ENCODE measurements at regions not wholly inside any gene's neighbourhood (a gene's known extent, or its start where the extent isn't known, plus 50 kb on each side); places are given as distances from the start of the nearest gene placed in this dataset.
"Not testable (repeated sequence)": the region's sequence is repeated elsewhere in the genome, so short reads cannot be mapped to it uniquely, and the experiment has no call there.

GRCh38 chr7:91465595-91466061 is 201.4 kb downstream of the FZD1 start:
- FAIRE-seq = no peak

DNA sequence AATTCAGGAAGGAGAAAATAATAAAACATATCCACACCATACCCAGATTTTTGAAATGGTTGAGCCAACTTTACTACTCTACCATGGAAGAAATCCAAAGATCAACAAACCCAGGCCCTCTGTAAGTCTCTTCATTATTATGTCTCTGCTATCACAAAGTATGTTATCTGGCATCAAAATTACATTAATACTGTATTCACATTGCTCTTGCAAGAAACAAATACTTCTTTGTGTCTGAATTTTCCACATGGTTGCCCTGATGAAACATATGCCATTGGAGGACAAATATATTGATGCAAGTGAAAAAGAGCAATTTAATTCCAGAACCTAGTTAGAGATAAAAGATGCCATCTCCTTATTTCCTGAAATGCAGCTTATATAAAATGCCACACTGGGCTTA is 204.0 kb downstream of the FZD1 start:
- no peak for FAIRE-seq

DNA sequence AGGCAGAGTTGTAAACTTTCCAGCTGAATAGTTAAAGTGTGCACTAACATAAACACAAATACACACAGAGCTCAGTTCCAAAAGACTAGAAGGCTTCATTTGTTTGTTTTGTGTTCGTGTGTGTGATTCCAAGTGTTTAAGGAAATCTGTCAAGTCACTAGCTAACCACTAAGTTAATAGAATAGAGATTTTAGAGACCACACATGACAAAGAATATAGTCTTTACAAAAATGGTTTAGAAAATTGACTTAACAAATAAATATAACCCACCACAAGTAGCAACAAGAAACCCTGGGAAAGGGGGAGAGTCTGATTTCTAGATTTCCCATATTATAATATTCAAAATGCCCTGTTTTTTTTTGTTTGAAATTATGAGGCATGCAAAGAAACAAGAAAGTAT is 209.4 kb downstream of the FZD1 start:
- FAIRE-seq = no peak

DNA sequence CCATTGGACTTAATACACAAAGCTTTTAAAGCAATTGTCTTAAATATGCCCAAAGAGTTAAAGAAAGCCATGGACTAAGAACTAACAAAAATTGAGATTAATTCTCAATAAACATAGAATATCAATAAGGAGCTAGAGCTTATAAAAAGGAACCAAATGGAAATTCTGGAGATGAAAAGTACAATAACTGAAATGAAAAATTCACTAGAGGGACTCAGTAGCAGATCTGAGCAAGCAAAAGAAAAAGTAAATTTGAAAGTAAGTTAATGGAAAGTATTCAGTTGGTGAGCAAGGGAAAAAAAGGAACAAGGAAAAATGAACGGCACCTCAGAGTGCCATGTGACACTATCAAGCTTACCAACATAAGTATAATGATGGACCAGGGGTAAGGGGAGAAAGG is 209.8 kb downstream of the FZD1 start:
- no peak for FAIRE-seq

- not testable (repeated sequence) for FAIRE-seq
Measured at GRCh38 chr7:91480470-91480869, 216.2 kb downstream of the FZD1 start.

- FAIRE-seq = no peak
Measured at GRCh38 chr7:91491868-91492267, 227.6 kb downstream of the FZD1 start.

DNA sequence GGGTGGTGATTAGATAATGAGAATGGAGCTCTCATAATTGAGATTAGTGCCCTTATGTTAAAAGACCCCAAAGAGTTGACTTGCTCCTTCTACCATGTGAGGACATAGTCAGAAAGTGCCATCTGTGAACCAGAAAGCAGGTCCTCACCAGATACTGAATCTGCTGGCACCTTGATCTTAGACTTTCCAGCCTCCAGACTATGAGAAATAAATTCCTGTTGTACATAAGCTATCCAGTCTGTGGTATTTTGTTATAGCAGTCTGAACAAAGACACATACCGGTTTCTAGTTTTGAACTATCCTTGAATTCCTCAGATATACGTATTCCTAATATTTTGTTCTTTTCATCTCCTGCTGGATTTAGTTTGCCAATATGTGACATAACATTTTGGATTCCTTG is 228.1 kb downstream of the FZD1 start:
- FAIRE-seq = no peak

- no peak for FAIRE-seq
Measured at GRCh38 chr7:91492773-91493172, 228.5 kb downstream of the FZD1 start.

GRCh38 chr7:91494450-91494849 is 230.2 kb downstream of the FZD1 start:
- FAIRE-seq = no peak

DNA sequence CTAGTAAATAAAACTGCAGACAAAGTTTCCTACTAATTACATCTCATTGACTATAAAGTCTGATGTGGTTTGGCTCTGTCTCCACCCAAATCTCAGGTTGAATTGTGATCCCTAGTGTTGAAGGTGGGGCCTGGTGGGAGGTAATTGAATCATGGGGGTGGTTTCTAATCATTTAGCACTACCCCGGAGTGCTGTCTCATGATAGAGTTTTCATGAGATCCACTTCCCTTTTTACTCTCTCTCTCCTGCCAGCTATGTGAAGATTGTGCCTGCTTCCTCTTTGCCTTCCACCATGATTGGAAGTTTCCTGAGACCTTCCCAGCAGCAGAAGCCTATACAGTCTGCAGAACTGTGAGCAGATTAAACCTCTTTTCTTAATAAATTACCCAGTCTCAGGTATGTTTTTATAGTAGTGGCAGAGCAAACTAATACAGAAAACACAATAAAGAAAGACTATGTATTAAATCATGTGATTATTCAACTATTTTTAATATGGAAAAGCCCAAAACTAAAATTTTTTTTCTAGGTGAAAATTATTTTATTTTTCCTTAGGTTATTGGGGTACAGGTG is 232.1 kb downstream of the FZD1 start:
- FAIRE-seq = no peak

GRCh38 chr7:91497277-91497676 is 233.0 kb downstream of the FZD1 start:
- not testable (repeated sequence) for FAIRE-seq

GRCh38 chr7:91503934-91504555 is 239.8 kb downstream of the FZD1 start:
- FAIRE-seq = no peak

DNA sequence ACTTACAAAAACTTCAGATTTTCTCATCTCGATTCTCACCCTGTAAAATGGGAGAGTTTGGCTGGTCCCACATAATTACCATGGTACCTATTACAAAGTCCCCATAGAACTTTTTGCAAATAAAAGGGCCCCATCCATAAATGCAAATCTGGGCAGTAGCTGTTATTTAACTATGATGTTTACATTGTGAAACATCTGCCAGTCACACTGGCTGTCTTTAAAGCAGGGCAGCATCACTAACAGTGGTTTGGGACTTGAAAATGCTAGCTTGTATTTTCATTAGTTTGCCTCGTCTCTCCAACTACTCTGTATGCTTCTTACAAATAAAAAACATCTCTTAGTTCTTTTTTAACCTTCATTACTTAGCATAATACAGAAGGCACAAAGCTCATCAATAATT is 240.7 kb downstream of the FZD1 start:
- FAIRE-seq = no peak

GRCh38 chr7:91506966-91507365 is 242.7 kb downstream of the FZD1 start:
- not testable (repeated sequence) for FAIRE-seq

DNA sequence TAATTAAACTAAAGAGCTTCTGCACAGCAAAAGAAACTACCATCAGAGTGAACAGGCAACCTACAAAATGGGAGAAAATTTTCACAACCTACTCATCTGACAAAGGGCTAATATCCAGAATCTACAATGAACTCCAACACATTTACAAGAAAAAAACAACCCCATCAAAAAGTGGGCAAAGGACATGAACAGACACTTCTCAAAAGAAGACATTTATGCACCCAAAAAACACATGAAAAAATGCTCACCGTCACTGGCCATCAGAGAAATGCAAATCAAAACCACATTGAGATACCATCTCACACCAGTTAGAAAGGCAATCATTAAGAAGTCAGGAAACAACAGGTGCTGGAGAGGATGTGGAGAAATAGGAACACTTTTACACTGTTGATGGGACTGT is 247.6 kb downstream of the FZD1 start:
- FAIRE-seq = not testable (repeated sequence)

DNA sequence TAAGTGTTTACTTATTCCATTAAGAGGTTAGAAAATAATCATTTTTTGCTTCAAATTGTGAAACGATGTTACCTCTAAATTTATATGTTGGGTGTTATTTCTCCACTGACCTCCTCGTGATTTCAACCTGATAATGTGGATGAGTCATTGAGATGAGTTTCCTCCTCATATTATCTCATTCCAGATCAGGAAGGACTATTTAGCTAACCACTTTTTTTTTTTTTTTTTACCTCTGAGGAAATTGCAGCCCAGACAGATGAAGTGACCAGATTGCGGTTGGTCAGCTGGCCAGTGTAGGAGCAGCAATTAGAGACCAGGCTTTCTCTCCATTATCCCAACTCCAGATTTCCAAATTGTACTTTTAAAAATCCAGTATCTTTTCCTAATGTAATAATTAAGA is 248.7 kb downstream of the FZD1 start:
- no peak for FAIRE-seq

GRCh38 chr7:91514591-91514990 is 250.4 kb downstream of the FZD1 start:
- no peak for FAIRE-seq

DNA sequence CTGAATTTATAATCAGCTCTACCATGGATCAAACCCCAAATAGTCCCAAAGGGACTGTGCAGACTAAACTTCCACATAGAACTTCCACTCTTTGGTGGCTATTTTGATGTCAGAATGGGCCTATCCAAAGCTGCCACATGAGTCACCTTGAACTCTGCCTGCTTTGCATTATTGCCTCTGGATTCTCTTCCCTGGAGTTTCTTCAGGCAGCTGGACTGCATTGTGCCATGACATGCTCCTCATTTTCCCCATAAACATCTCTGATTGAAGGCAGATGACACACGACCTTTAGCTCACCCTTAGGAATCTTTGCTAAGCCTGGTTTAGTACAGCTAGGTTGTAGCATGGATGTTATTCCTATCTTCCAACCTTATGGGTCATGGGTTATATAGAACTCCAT is 251.7 kb downstream of the FZD1 start:
- no peak for FAIRE-seq

GRCh38 chr7:91517201-91517785 is 253.1 kb downstream of the FZD1 start:
- no peak for FAIRE-seq

GRCh38 chr7:91518058-91518457 is 253.8 kb downstream of the FZD1 start:
- no peak for FAIRE-seq

DNA sequence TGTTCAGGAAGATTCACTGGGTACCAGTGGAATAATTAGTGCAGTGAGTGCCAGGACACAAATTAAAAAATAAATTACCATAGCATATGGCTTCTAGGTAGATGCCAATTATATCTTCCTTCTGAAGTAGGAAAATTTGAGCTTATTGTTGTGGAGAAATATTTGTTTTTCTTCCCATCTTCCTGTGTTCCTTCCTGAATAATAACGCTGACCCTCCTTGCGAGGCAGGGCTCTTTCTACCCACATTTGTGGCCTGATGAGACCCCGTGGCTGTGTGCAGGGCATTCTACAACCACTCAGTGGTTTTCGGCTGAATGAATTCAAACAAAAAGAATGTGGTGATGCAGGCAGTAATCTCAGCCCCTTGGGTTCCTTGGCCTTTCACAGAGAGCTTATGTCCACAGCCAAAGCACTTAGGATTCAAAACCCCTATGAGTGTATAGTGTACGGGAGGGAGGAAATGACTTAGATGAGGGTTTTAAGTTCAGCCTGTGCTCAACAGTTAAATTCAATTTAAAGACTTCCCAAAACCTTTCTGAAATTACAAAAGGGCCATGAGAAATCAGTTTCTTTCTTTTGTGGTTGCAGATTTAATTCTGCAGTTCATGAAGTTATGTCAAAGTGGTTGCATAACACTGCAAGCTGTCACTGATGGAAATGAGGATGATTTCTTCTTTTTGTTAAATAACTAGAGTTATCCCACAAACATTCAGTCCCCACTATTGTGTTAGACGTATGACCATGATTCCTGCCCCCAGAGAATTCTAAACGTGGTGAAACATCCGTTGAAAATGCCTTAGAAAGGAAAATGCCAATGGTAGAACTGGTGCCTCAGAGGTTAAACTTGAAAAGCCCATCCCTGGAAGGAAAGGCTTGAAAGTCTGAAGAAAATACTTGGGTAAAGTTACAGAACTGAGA is 255.3 kb downstream of the FZD1 start:
- FAIRE-seq = no peak

GRCh38 chr7:91520645-91521044 is 256.4 kb downstream of the FZD1 start:
- no peak for FAIRE-seq

GRCh38 chr7:91526404-91526803 is 262.2 kb downstream of the FZD1 start:
- no peak for FAIRE-seq
